ENCODE measurements at regions not wholly inside any gene's neighbourhood (a gene's known extent, or its start where the extent isn't known, plus 50 kb on each side); places are given as distances from the start of the nearest gene placed in this dataset.

- TF ChIP-seq CTCF (conservative IDR thresholded peaks at IDR 0.05; ENCODE audit: low read length) = no peak
- no peak for TF ChIP-seq EZH2phosphoT487 (IDR thresholded peaks at IDR 0.05; ENCODE audit: borderline replicate concordance)
Observed at GRCh38 chr3:146838221-146838620, 233.1 kb upstream of the PLSCR5 start.
